T1000 (cell line): ENCODE measurements at regions not wholly inside any gene's neighbourhood (a gene's known extent, or its start where the extent isn't known, plus 50 kb on each side); places are given as distances from the start of the nearest gene placed in this dataset.

Source experiments
- DNase-seq: peaks from one replicate; lab custom pipeline; 2025; ENCODE audit warnings: mixed read lengths; lab: John Stamatoyannopoulos, UW

- no peak for DNase-seq
These were observed 413.2 kb downstream of the CDH26 start for GRCh38 chr20:60371384-60371783.

GRCh38 chr20:60372275-60372674 lies 414.1 kb downstream of the CDH26 start:
- DNase-seq = no peak

GRCh38 chr20:60372822-60373221 lies 414.6 kb downstream of the CDH26 start:
- no peak for DNase-seq

GRCh38 chr20:60378620-60379019 lies 420.4 kb downstream of the CDH26 start:
- no peak for DNase-seq

- no peak for DNase-seq
These were observed 423.6 kb downstream of the CDH26 start for GRCh38 chr20:60381643-60382400.

- DNase-seq = no peak
These were observed 431.2 kb downstream of the CDH26 start for GRCh38 chr20:60389441-60389840.

- no peak for DNase-seq
These were observed 431.7 kb downstream of the CDH26 start for GRCh38 chr20:60389882-60390281.

GRCh38 chr20:60395991-60396390 lies 437.8 kb downstream of the CDH26 start:
- no peak for DNase-seq

- DNase-seq = no peak
These were observed 442.3 kb downstream of the CDH26 start for GRCh38 chr20:60400567-60400966.

- DNase-seq = no peak
These were observed 444.2 kb downstream of the CDH26 start for GRCh38 chr20:60402189-60403058.

GRCh38 chr20:60403105-60403741 lies 445.0 kb downstream of the CDH26 start:
- DNase-seq = no peak

GRCh38 chr20:60407011-60407771 lies 449.0 kb downstream of the CDH26 start:
- no peak for DNase-seq

- DNase-seq = no peak
These were observed 449.7 kb downstream of the CDH26 start for GRCh38 chr20:60407938-60408337.

- DNase-seq = no peak
These were observed 450.2 kb downstream of the CDH26 start for GRCh38 chr20:60408435-60408834.

GRCh38 chr20:60410618-60411264 lies 452.5 kb downstream of the CDH26 start:
- DNase-seq = no peak

GRCh38 chr20:60411813-60412212 lies 453.6 kb downstream of the CDH26 start:
- DNase-seq = no peak

GRCh38 chr20:60420676-60421229 lies 462.5 kb downstream of the CDH26 start:
- no peak for DNase-seq

GRCh38 chr20:60422848-60423247 lies 464.6 kb downstream of the CDH26 start:
- DNase-seq = no peak

- DNase-seq = no peak
These were observed 466.2 kb downstream of the CDH26 start for GRCh38 chr20:60424267-60424902.

- DNase-seq = no peak
These were observed 469.3 kb downstream of the CDH26 start for GRCh38 chr20:60427516-60427915.

GRCh38 chr20:60428651-60429050 lies 470.4 kb downstream of the CDH26 start:
- no peak for DNase-seq
